Psoas muscle (tissue), 7 donors: ENCODE measurements at regions not wholly inside any gene's neighbourhood (a gene's known extent, or its start where the extent isn't known, plus 50 kb on each side); places are given as distances from the start of the nearest gene placed in this dataset.

ENCODE experiments used
- ATAC-seq, 4 donors: fragments of 200-7000 bp; cut with Tn5 transposase; one replicate each; pipeline ENCODE4 v1.9.1; 2020; ENCODE audit warnings: moderate library complexity in 3 of 4, mild to moderate bottlenecking in 2 of 4
- DNase-seq, 2 donors: peaks; one replicate each; pipeline ENCODE4 v3.0.0-alpha.2; 2020
- H3K27ac ChIP-seq: fragments of 200-600 bp; one replicate; pipeline ENCODE4 v1.8.0; 2022
- H3K27me3 ChIP-seq, 3 donors: fragments of 200-600 bp in 1 of 3; one replicate each; pipeline versions ENCODE4 v1.6.1 to v1.8.0; 2013 to 2022; ENCODE audit warnings: low read length in 2 of 3, mild to moderate bottlenecking in 2 of 3, moderate library complexity in 1 of 3; ENCODE audit not compliant: insufficient read depth in 3 of 3
- H3K36me3 ChIP-seq, 2 donors: fragments of 200-600 bp in 1 of 2; one replicate each; pipeline versions ENCODE4 v1.6.1 to v1.8.0; 2013 to 2022; ENCODE audit warnings: low read depth in 1 of 2, mild to moderate bottlenecking in 1 of 2, moderate library complexity in 1 of 2; ENCODE audit not compliant: insufficient read depth in 1 of 2
- H3K4me1 ChIP-seq: fragments of 200-600 bp; one replicate; pipeline ENCODE4 v1.8.0; 2022
- H3K4me3 ChIP-seq: fragments of 200-600 bp; one replicate; pipeline ENCODE4 v1.8.0; 2022; ENCODE audit warnings: mild to moderate bottlenecking
- H3K9me3 ChIP-seq: fragments of 200-600 bp; one replicate; pipeline ENCODE4 v1.8.0; 2022
- WGBS, 3 donors: extraction: QIAGEN DNeasy Blood & Tissue Kit; methylation state at CpG; one replicate each; pipeline versions ENCODE4 v1.1.6 to v1.1.7; 2013; 5-methylcytosine and 5-hydroxymethylcytosine counted together
- intact Hi-C, 2 donors: fragments of 100-400 bp; cut with DNase I; formaldehyde crosslinking; loops; one replicate each; pipeline versions ENCODE4 v1.11.0 to v1.14.2; 2022
- TF ChIP-seq, protein P1 (sequence below): fragments of 200-600 bp; IDR thresholded peaks from one replicate; pipeline ENCODE4 v1.8.0; 2022; ENCODE audit warnings: antibody characterized with exemption
- donor health status: healthy with polysubstance abuse.
- donor health status: DM: no; HTN: no; CAD: no; lungs with moderate emphysema.
- donor health status: Bipolar disorder and iron deficiency.
- donor health status: healthy.
- donor health status: DM: yes; HTN: yes; CAD: no.
- donor health status: DM: no; HTN: no; CAD: no.
- donor health status: DM: yes; HTN: yes; CAD: no.

- Histone ChIP-seq H3K4me3 (no peak overlapping the region), H3K36me3 (no peaks in the 10 kb centered on the region), H3K4me1 (no peaks in the 10 kb centered on the region), H3K27ac (no peak overlapping the region), H3K27me3 (no peaks in the 10 kb centered on the region), H3K9me3 (no peaks in the 10 kb centered on the region)
- TF ChIP-seq, protein P1, sequence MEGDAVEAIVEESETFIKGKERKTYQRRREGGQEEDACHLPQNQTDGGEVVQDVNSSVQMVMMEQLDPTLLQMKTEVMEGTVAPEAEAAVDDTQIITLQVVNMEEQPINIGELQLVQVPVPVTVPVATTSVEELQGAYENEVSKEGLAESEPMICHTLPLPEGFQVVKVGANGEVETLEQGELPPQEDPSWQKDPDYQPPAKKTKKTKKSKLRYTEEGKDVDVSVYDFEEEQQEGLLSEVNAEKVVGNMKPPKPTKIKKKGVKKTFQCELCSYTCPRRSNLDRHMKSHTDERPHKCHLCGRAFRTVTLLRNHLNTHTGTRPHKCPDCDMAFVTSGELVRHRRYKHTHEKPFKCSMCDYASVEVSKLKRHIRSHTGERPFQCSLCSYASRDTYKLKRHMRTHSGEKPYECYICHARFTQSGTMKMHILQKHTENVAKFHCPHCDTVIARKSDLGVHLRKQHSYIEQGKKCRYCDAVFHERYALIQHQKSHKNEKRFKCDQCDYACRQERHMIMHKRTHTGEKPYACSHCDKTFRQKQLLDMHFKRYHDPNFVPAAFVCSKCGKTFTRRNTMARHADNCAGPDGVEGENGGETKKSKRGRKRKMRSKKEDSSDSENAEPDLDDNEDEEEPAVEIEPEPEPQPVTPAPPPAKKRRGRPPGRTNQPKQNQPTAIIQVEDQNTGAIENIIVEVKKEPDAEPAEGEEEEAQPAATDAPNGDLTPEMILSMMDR: no peak
- ATAC-seq (no peak), DNase-seq (no peak)
- intact Hi-C loops: no loop called here
- WGBS, 3 donors: 91 to 93% (median 91%) methylated on average over 3 of the region's 3 CpGs
These were observed 422.7 kb upstream of the CFAP20DC start for GRCh38 chr3:59472541-59472940.

GRCh38 chr3:59469948-59470723, 420.3 kb upstream of the CFAP20DC start:
- no peak overlapping the region for H3K27ac ChIP-seq
- intact Hi-C loops: no loop called here
- TF ChIP-seq, protein P1: no peak

DNA sequence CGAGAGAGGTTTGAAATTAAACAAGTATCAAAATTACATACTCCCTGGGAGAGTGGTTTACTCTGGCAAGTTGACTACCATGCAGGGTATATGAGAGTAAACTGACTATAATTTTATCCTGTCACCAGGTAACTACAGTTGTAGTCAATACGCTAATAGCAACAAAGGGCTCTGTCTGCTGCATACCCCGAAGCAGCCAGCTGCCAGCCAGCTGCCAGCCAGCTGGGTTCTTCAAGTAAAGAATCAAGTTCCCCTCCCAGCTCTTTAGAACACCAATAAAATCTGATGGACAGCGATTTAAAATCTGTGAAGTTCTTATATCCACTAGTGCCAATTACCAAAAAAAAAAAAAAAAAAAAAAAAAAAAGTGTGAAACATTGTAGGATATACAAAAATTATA, 417.7 kb upstream of the CFAP20DC start:
- Histone ChIP-seq H3K9me3 (no peaks in the 10 kb centered on the region), H3K4me1 (no peaks in the 10 kb centered on the region), H3K4me3 (no peak overlapping the region), H3K27ac (no peak overlapping the region), H3K36me3 (no peaks in the 10 kb centered on the region), H3K27me3 (no peaks in the 10 kb centered on the region)
- no peak for ATAC-seq
- no peak for DNase-seq
- intact Hi-C loops: no loop called here
- WGBS, 3 donors: 31 to 41% (median 41%) methylated on average over 4 of the region's 4 CpGs
- TF ChIP-seq, protein P1: no peak

More at GRCh38 chr3:59469948-59470723, 420.3 kb upstream of the CFAP20DC start:
- Histone ChIP-seq H3K27me3 (no peaks in the 10 kb centered on the region), H3K4me1 (no peaks in the 10 kb centered on the region), H3K9me3 (no peaks in the 10 kb centered on the region), H3K36me3 (no peaks in the 10 kb centered on the region), H3K4me3 (no peak overlapping the region)
- no peak for ATAC-seq
- DNase-seq: no peak
- 73 to 87% (median 82%) methylated on average over 2 of the region's 2 CpGs for WGBS, 3 donors

DNA sequence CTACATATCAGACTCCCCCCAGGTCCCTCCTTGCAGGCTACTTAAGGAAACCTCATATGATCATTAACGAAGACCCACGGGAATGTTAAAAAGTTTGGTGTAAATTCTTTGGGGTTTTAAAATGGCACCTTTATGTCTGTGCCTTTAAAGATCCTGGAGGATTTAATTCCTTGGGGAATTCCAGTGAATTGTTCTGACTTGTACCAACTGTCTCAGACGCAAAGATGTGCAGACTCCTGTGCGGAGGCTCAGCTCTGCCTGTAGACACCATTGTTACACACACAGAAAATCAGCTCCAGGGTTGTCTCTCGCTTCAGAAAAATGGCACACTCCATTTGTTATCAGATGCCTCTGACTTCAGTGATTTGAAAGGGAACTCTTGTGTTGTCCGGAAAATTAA, 414.4 kb upstream of the CFAP20DC start:
- no peak for ATAC-seq
- DNase-seq: no peak
- WGBS, 3 donors: 86 to 88% (median 86%) methylated on average over 6 of the region's 6 CpGs
- no peaks in the 10 kb centered on the region for H3K9me3 ChIP-seq
- H3K36me3 ChIP-seq: no peaks in the 10 kb centered on the region
- H3K4me3 ChIP-seq: no peak overlapping the region
- H3K4me1 ChIP-seq: no peaks in the 10 kb centered on the region
- H3K27ac ChIP-seq: no peak overlapping the region
- intact Hi-C loops: no loop called here
- TF ChIP-seq, protein P1: no peak
- H3K27me3 ChIP-seq: no peaks in the 10 kb centered on the region

DNA sequence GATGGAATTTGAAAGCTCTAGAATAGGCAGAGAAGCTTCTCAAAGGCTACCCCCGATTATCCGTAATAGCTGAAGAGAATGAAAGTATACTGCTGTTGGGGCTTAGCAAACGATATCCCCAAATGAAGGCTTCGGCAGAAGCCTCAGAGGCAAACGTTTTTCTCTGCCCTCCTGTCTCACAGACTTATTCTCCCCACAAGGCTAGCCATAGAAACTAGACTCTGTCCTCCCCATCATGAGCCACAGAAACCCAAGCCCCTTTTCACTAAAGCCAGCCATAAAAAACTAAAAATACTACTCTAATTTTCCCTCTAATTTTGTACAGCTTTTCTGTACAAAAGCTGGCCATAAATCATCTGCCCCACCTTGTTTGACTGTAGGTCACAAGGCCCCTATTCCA, 413.4 kb upstream of the CFAP20DC start:
- 76 to 77% (median 77%) methylated on average over 5 of the region's 5 CpGs for WGBS, 3 donors
- TF ChIP-seq, protein P1: no peak
- ATAC-seq: no peak
- Histone ChIP-seq H3K4me3 (no peak overlapping the region), H3K36me3 (no peaks in the 10 kb centered on the region), H3K4me1 (no peaks in the 10 kb centered on the region), H3K27me3 (no peaks in the 10 kb centered on the region), H3K27ac (no peak overlapping the region), H3K9me3 (no peaks in the 10 kb centered on the region)
- intact Hi-C loops: no loop called here
- DNase-seq: no peak
